ENCODE measurements at regions not wholly inside any gene's neighbourhood (a gene's known extent, or its start where the extent isn't known, plus 50 kb on each side); places are given as distances from the start of the nearest gene placed in this dataset.

GRCh38 chr4:125003840-125004239, 291.3 kb upstream of the ANKRD50 start:
- Histone ChIP-seq H2BK15ac (ENCODE audit: low read length) (no peak overlapping the region), H4K91ac (replicated peaks; ENCODE audit: insufficient read length, low read length) (no peak overlapping the region), H2BK120ac (replicated peaks; ENCODE audit: low read depth, low read length) (no peak overlapping the region), H2BK12ac (ENCODE audit: low read depth, low read length) (no peak overlapping the region), H2AK5ac (ENCODE audit: low read depth, low read length) (no peak overlapping the region), H3K4me2 (ENCODE audit: insufficient read depth in 1 of 2, low read depth in 2 of 2, low read length in 2 of 2) (no peak overlapping the region), H4K20me1 (replicated peaks in 1 of 2; ENCODE audit: control insufficient read depth in 1 of 2, insufficient read depth in 2 of 2, low read length in 2 of 2) (no peaks in the 10 kb centered on the region), H3K4me3 (ENCODE audit: extremely low read depth in 1 of 4, insufficient read depth in 2 of 4, low read depth in 3 of 4, low read length in 4 of 4) (no peak overlapping the region), H3K9me3 (ENCODE audit: insufficient read depth in 2 of 2, low read depth in 1 of 2, low read length in 1 of 2) (peaks cover 5 to 6% of the 10 kb centered on the region in 2 experiments; a peak in 3 of 4 replicates), H3K18ac (ENCODE audit: extremely low read depth, low read length) (no peak overlapping the region), H3K23me2 (ENCODE audit: low read depth, low read length) (no peaks in the 10 kb centered on the region), H4K8ac (ENCODE audit: extremely low read depth, insufficient read depth, low read length) (no peak overlapping the region), H2BK5ac (ENCODE audit: low read depth, low read length) (no peak overlapping the region), H3K14ac (ENCODE audit: insufficient read length) (no peak overlapping the region), H4K5ac (ENCODE audit: insufficient read length, low read depth, low read length) (no peak overlapping the region), H2BK20ac (ENCODE audit: low read length) (no peak overlapping the region), H3K56ac (replicated peaks; ENCODE audit: insufficient read length, low read depth, low read length) (no peak overlapping the region), H3K27me3 (replicated peaks in 1 of 4; ENCODE audit: control insufficient read depth in 3 of 4, extremely low read depth in 1 of 4, insufficient read depth in 3 of 4, low read length in 3 of 4) (no peaks in the 10 kb centered on the region), H3K4ac (replicated peaks; ENCODE audit: insufficient read length, low read depth, low read length) (no peak overlapping the region), H3K23ac (ENCODE audit: insufficient read length) (no peak overlapping the region), H3K36me3 (ENCODE audit: control insufficient read depth in 2 of 4, insufficient read depth in 4 of 4, low read length in 3 of 4) (peaks cover 0 to 3% (median 0%) of the 10 kb centered on the region in 4 experiments; a peak in 2 of 8 replicates), H2AFZ (ENCODE audit: low read length) (peak overlapping the region; percentile 57; the same call in 1 of the 2 replicates), H3K9ac (replicated peaks in 1 of 4; ENCODE audit: extremely low read depth in 1 of 4, low read depth in 3 of 4, low read length in 3 of 4) (no peak overlapping the region), H3K79me1 (ENCODE audit: low read depth, low read length) (no peaks in the 10 kb centered on the region), H3K79me2 (ENCODE audit: control insufficient read depth in 1 of 2, insufficient read depth in 2 of 2, low read length in 2 of 2) (no peaks in the 10 kb centered on the region), H3K4me1 (replicated peaks in 1 of 4; ENCODE audit: control insufficient read depth in 3 of 4, insufficient read depth in 4 of 4, low read length in 3 of 4) (no peaks in the 10 kb centered on the region), H3K27ac (ENCODE audit: low read depth, low read length) (no peak overlapping the region)
- ChIA-PET CTCF (ENCODE audit: partially characterized antibody) (no interaction called here), POLR2A (ENCODE audit: partially characterized antibody) (no interaction called here)
- FAIRE-seq = no peak
- TF ChIP-seq SP2 (IDR thresholded peaks at IDR 0.05; ENCODE audit: low read length) (no peak), BACH1 (IDR thresholded peaks at IDR 0.05; ENCODE audit: low read length) (no peak), SP4 (IDR thresholded peaks at IDR 0.05; ENCODE audit: low read length) (no peak), CHD2 (IDR thresholded peaks at IDR 0.05; ENCODE audit: low read length) (no peak), JUND (IDR thresholded peaks at IDR 0.05; ENCODE audit: low read length) (no peak), POLR2AphosphoS5 (IDR thresholded peaks at IDR 0.05; ENCODE audit: low read depth, low read length) (no peak)
- DNase-seq (ENCODE audit: low read depth in 1 of 2, low spot score in 2 of 2) = no peak
- WGBS, 2 experiments (ENCODE audit: extremely low coverage in 1 of 2, insufficient coverage in 1 of 2, insufficient read length in 1 of 2, insufficient replicate concordance in 2 of 2, low coverage in 1 of 2, low lambda C conversion rate in 2 of 2, missing lambda C conversion rate in 1 of 2) = 89% methylated on average over 3 of the region's 3 CpGs; no CpG with 5 or more reads in 1 of the 2 experiments

Measured in H1 (cell line).